ENCODE measurements at regions not wholly inside any gene's neighbourhood (a gene's known extent, or its start where the extent isn't known, plus 50 kb on each side); places are given as distances from the start of the nearest gene placed in this dataset.

DNA sequence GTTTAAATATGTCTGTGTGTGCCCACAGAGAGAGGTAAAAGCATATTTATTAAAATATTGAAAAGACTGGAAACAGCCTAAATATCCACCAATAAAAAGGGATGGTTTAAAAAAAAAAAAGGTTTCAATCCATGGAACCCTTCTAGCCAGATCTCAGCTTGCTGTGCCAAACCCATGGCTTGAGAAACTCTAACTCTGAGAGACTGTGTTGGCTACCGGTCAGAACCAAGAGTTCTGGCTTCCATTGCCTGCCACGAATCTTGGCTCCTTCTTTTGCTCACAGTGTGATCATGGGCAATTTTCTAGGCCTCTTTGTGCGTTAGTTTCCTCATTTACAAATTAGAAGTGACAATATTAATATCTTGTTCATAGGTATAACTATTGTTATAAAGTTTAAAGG, 201.3 kb upstream of the IRX3 start:
- Histone ChIP-seq H3K9me3 (ENCODE audit: control insufficient read depth, insufficient read depth, low read length) (no peaks in the 10 kb centered on the region), H3K27me3 (ENCODE audit: control insufficient read depth, insufficient read depth, low read length) (no peaks in the 10 kb centered on the region; the same call in 1 of the 2 replicates), H3K4me3 (ENCODE audit: low read depth, low read length) (no peak overlapping the region), H3K27ac (ENCODE audit: low read depth, low read length) (no peak overlapping the region), H3K36me3 (ENCODE audit: control insufficient read depth, insufficient read depth, low read length) (no peaks in the 10 kb centered on the region), H3K9ac (ENCODE audit: low read depth, low read length) (no peak overlapping the region), H3K4me1 (ENCODE audit: control insufficient read depth, insufficient read depth, low read length) (no peaks in the 10 kb centered on the region)

- no peaks in the 10 kb centered on the region for H3K4me1 ChIP-seq (ENCODE audit: control insufficient read depth, insufficient read depth, low read length)
- H3K4me3 ChIP-seq (ENCODE audit: low read depth, low read length): no peak overlapping the region
- H3K27ac ChIP-seq (ENCODE audit: low read depth, low read length): no peak overlapping the region
- no peaks in the 10 kb centered on the region for H3K36me3 ChIP-seq (ENCODE audit: control insufficient read depth, insufficient read depth, low read length)
- H3K9me3 ChIP-seq (ENCODE audit: control insufficient read depth, insufficient read depth, low read length): no peaks in the 10 kb centered on the region
- no peak overlapping the region for H3K9ac ChIP-seq (ENCODE audit: low read depth, low read length)
- H3K27me3 ChIP-seq (ENCODE audit: control insufficient read depth, insufficient read depth, low read length): no peaks in the 10 kb centered on the region
These were observed 198.1 kb upstream of the IRX3 start for GRCh38 chr16:54484700-54485099.

- Histone ChIP-seq H3K9me3 (ENCODE audit: control insufficient read depth, insufficient read depth, low read length) (no peaks in the 10 kb centered on the region), H3K27ac (ENCODE audit: low read depth, low read length) (no peak overlapping the region), H3K4me1 (ENCODE audit: control insufficient read depth, insufficient read depth, low read length) (no peaks in the 10 kb centered on the region), H3K36me3 (ENCODE audit: control insufficient read depth, insufficient read depth, low read length) (no peaks in the 10 kb centered on the region), H3K27me3 (ENCODE audit: control insufficient read depth, insufficient read depth, low read length) (no peaks in the 10 kb centered on the region), H3K9ac (ENCODE audit: low read depth, low read length) (no peak overlapping the region), H3K4me3 (ENCODE audit: low read depth, low read length) (no peak overlapping the region)
These were observed 196.4 kb upstream of the IRX3 start for GRCh38 chr16:54482892-54483574.

DNA sequence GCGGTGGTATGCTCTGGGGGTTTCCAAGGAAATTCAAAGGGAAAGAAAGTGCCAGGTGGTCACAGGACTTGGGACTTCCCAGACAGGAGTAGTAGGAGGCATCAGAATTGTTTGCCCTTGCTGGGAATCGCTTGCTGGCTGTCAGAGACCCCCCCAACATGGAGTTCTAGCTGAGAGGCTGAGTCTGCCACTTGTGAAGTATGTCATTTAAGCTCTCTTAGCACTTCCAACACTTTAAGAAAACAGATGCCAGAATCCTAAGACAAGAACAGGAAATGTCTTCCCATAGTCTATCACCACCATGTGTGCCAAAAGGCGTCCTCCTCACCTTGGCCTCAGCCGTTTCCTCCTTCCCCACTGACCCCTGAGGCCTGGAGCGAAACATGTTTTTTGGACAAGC, 193.8 kb upstream of the IRX3 start:
- no peak overlapping the region for H3K4me3 ChIP-seq (ENCODE audit: low read depth, low read length)
- no peaks in the 10 kb centered on the region for H3K36me3 ChIP-seq (ENCODE audit: control insufficient read depth, insufficient read depth, low read length)
- H3K9me3 ChIP-seq (ENCODE audit: control insufficient read depth, insufficient read depth, low read length): no peaks in the 10 kb centered on the region
- H3K27me3 ChIP-seq (ENCODE audit: control insufficient read depth, insufficient read depth, low read length): no peaks in the 10 kb centered on the region
- no peak overlapping the region for H3K9ac ChIP-seq (ENCODE audit: low read depth, low read length)
- no peak overlapping the region for H3K27ac ChIP-seq (ENCODE audit: low read depth, low read length)
- H3K4me1 ChIP-seq (ENCODE audit: control insufficient read depth, insufficient read depth, low read length): no peaks in the 10 kb centered on the region

DNA sequence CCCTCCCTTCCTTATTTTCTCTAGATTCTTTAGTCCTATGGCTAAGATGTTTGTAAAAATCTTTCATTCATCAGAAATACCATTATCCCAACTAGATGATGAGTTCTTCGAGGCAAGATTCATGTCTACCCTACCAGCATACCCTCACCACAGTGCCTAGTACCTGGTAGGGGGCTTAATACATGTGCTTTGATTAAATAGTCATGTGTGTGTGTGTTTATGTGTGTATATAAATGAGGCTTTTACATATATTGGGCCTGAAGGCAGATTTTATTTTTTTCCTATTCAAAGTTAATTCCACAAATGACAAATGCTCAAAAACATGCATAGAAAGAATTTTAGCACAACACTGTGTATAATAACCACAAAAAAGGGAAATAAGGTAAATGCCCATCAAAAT, 193.0 kb upstream of the IRX3 start:
- H3K4me1 ChIP-seq (ENCODE audit: control insufficient read depth, insufficient read depth, low read length): no peaks in the 10 kb centered on the region
- H3K27me3 ChIP-seq (ENCODE audit: control insufficient read depth, insufficient read depth, low read length): no peaks in the 10 kb centered on the region
- H3K36me3 ChIP-seq (ENCODE audit: control insufficient read depth, insufficient read depth, low read length): no peaks in the 10 kb centered on the region
- no peak overlapping the region for H3K27ac ChIP-seq (ENCODE audit: low read depth, low read length)
- H3K9ac ChIP-seq (ENCODE audit: low read depth, low read length): no peak overlapping the region
- no peaks in the 10 kb centered on the region for H3K9me3 ChIP-seq (ENCODE audit: control insufficient read depth, insufficient read depth, low read length)
- no peak overlapping the region for H3K4me3 ChIP-seq (ENCODE audit: low read depth, low read length)

DNA sequence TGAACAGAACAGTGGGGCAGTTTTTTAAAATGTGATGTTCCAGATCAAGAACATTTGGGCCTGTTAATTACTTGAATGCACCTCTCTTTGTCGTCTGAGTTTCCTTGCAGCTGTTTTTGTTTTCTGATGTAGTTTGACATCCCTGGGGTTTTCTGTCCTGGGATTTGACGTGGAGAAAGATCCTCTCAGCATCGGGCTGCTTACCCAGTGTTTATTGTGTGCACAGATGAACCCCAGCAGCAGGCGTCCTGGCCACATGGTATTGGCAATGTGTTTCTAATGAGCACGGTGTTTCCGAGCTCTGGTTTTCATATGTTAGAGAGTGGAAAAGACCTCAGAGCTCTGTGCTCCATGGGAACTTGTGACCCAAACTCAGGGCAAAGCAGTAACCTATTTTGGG, 191.1 kb upstream of the IRX3 start:
- Histone ChIP-seq H3K27me3 (ENCODE audit: control insufficient read depth, insufficient read depth, low read length) (no peaks in the 10 kb centered on the region), H3K9me3 (ENCODE audit: control insufficient read depth, insufficient read depth, low read length) (no peaks in the 10 kb centered on the region), H3K4me1 (ENCODE audit: control insufficient read depth, insufficient read depth, low read length) (no peaks in the 10 kb centered on the region), H3K9ac (ENCODE audit: low read depth, low read length) (no peak overlapping the region), H3K36me3 (ENCODE audit: control insufficient read depth, insufficient read depth, low read length) (no peaks in the 10 kb centered on the region), H3K27ac (ENCODE audit: low read depth, low read length) (no peak overlapping the region), H3K4me3 (ENCODE audit: low read depth, low read length) (no peak overlapping the region)

- Histone ChIP-seq H3K36me3 (ENCODE audit: control insufficient read depth, insufficient read depth, low read length) (no peaks in the 10 kb centered on the region), H3K9ac (ENCODE audit: low read depth, low read length) (no peak overlapping the region), H3K9me3 (ENCODE audit: control insufficient read depth, insufficient read depth, low read length) (no peaks in the 10 kb centered on the region), H3K4me1 (ENCODE audit: control insufficient read depth, insufficient read depth, low read length) (no peaks in the 10 kb centered on the region), H3K4me3 (ENCODE audit: low read depth, low read length) (no peak overlapping the region), H3K27me3 (ENCODE audit: control insufficient read depth, insufficient read depth, low read length) (no peaks in the 10 kb centered on the region), H3K27ac (ENCODE audit: low read depth, low read length) (no peak overlapping the region)
These were observed 188.5 kb upstream of the IRX3 start for GRCh38 chr16:54475019-54475601.

- no peaks in the 10 kb centered on the region for H3K27me3 ChIP-seq (ENCODE audit: control insufficient read depth, insufficient read depth, low read length)
- H3K4me3 ChIP-seq (ENCODE audit: low read depth, low read length): no peak overlapping the region
- H3K9me3 ChIP-seq (ENCODE audit: control insufficient read depth, insufficient read depth, low read length): no peaks in the 10 kb centered on the region
- no peak overlapping the region for H3K9ac ChIP-seq (ENCODE audit: low read depth, low read length)
- H3K4me1 ChIP-seq (ENCODE audit: control insufficient read depth, insufficient read depth, low read length): no peaks in the 10 kb centered on the region
- H3K27ac ChIP-seq (ENCODE audit: low read depth, low read length): no peak overlapping the region
- H3K36me3 ChIP-seq (ENCODE audit: control insufficient read depth, insufficient read depth, low read length): no peaks in the 10 kb centered on the region
These were observed 186.8 kb upstream of the IRX3 start for GRCh38 chr16:54473226-54473993.

DNA sequence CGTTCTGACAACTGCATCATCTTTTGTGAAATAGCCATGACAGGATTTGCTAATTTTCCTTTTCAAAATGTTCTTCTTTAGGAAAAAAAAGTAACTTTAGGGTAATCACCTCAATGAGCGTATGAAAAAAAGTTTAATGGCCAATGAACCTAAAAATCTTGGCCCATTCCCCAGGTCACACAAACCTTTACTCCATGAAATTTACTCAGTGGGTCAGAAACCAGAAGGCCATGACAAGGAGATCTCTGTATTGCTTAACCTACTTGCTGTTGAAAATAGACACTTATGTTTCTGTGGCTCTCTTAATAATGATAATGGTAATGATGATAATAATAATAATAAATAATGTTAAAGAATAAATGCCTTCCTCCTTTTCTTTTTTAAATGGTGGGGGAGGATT, 180.8 kb upstream of the IRX3 start:
- Histone ChIP-seq H3K9ac (ENCODE audit: low read depth, low read length) (no peak overlapping the region), H3K36me3 (ENCODE audit: control insufficient read depth, insufficient read depth, low read length) (no peaks in the 10 kb centered on the region), H3K9me3 (ENCODE audit: control insufficient read depth, insufficient read depth, low read length) (peaks cover 7% of the 10 kb centered on the region; the same call in 1 of the 2 replicates)

DNA sequence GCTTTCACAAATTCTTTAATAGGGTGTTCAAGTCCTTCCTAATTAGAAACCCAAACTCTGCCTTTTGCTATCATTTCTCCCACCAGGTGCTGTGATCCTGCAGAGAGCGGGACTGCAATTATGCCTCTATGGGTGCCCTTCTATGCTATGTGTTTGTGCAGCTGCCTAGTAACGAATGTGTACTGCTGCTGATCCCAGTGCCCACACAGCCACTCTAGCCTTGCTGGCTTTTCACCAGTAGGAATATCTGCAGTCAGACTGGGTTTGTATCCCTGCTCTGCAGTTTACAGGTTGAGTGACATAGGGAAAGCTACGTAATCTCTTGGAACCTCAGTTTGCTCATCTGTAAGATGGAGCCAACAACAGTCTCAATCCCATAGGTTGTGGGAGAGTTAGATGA, 179.6 kb upstream of the IRX3 start:
- H3K9ac ChIP-seq (ENCODE audit: low read depth, low read length): no peak overlapping the region
- no peaks in the 10 kb centered on the region for H3K27me3 ChIP-seq (ENCODE audit: control insufficient read depth, insufficient read depth, low read length)

More for the DNA sequence above, 180.8 kb upstream of the IRX3 start:
- H3K4me3 ChIP-seq (ENCODE audit: low read depth, low read length): no peak overlapping the region
- H3K27me3 ChIP-seq (ENCODE audit: control insufficient read depth, insufficient read depth, low read length): no peaks in the 10 kb centered on the region
- H3K27ac ChIP-seq (ENCODE audit: low read depth, low read length): no peak overlapping the region
- no peaks in the 10 kb centered on the region for H3K4me1 ChIP-seq (ENCODE audit: control insufficient read depth, insufficient read depth, low read length)

DNA sequence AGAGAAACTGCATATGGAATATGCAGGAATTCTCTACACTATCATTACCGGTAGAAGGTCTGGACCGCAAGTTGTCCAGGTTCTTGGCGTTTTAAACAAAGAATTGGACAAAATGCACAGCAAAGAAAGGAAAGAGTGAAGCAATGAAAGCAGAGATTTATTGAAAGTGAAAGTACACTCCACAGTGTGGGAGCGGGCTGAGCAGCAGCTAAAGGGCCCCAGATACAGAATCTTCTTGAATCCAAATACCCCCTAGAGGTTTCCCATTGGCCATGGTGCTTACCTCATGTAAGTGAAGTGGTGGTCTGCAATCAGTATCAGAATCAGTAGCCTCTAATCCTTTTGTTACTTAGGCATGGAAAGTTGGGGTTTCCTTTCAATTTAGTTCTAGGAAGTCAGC, 178.5 kb upstream of the IRX3 start:
- H3K9ac ChIP-seq (ENCODE audit: low read depth, low read length): no peak overlapping the region
- H3K27me3 ChIP-seq (ENCODE audit: control insufficient read depth, insufficient read depth, low read length): no peaks in the 10 kb centered on the region
- H3K36me3 ChIP-seq (ENCODE audit: control insufficient read depth, insufficient read depth, low read length): no peaks in the 10 kb centered on the region
- no peak overlapping the region for H3K4me3 ChIP-seq (ENCODE audit: low read depth, low read length)
- peaks cover 16% of the 10 kb centered on the region for H3K4me1 ChIP-seq (ENCODE audit: control insufficient read depth, insufficient read depth, low read length)
- no peak overlapping the region for H3K27ac ChIP-seq (ENCODE audit: low read depth, low read length)
- peaks cover 7% of the 10 kb centered on the region; the same call in 1 of the 2 replicates for H3K9me3 ChIP-seq (ENCODE audit: control insufficient read depth, insufficient read depth, low read length)

More for the DNA sequence above, 179.6 kb upstream of the IRX3 start:
- Histone ChIP-seq H3K27ac (ENCODE audit: low read depth, low read length) (no peak overlapping the region), H3K4me3 (ENCODE audit: low read depth, low read length) (no peak overlapping the region), H3K9me3 (ENCODE audit: control insufficient read depth, insufficient read depth, low read length) (peaks cover 7% of the 10 kb centered on the region; the same call in 1 of the 2 replicates), H3K36me3 (ENCODE audit: control insufficient read depth, insufficient read depth, low read length) (no peaks in the 10 kb centered on the region), H3K4me1 (ENCODE audit: control insufficient read depth, insufficient read depth, low read length) (peaks cover 8% of the 10 kb centered on the region)

All from HUES48 (cell line).